Duodenal mucosa (tissue), 2 donors: ENCODE measurements at regions not wholly inside any gene's neighbourhood (a gene's known extent, or its start where the extent isn't known, plus 50 kb on each side); places are given as distances from the start of the nearest gene placed in this dataset.

Source experiments
- H3K27ac ChIP-seq: one replicate; pipeline ENCODE4 v1.7.0; 2013; ENCODE audit warnings: low read depth, low read length
- H3K27me3 ChIP-seq, 2 donors: one replicate each; pipeline ENCODE4 v1.7.0; 2013; ENCODE audit warnings: low read length in 2 of 2, control low read depth in 1 of 2; ENCODE audit not compliant: insufficient read depth in 2 of 2, control insufficient read depth in 1 of 2
- H3K36me3 ChIP-seq, 2 donors: one replicate each; pipeline ENCODE4 v1.7.0; 2013; ENCODE audit warnings: low read length in 2 of 2, control low read depth in 1 of 2; ENCODE audit not compliant: insufficient read depth in 2 of 2, control insufficient read depth in 1 of 2
- H3K4me1 ChIP-seq, 2 donors: one replicate each; pipeline ENCODE4 v1.7.0; 2013; ENCODE audit warnings: low read length in 2 of 2, control low read depth in 1 of 2; ENCODE audit not compliant: insufficient read depth in 2 of 2, control insufficient read depth in 1 of 2
- H3K4me3 ChIP-seq, 2 donors: one replicate each; pipeline ENCODE4 v1.7.0; 2013; ENCODE audit warnings: low read length in 2 of 2, low read depth in 1 of 2
- H3K9ac ChIP-seq, 2 donors: one replicate each; pipeline ENCODE4 v1.7.0; 2013; ENCODE audit warnings: low read length in 2 of 2, low read depth in 1 of 2
- H3K9me3 ChIP-seq, 2 donors: one replicate each; pipeline ENCODE4 v1.7.0; 2013; ENCODE audit warnings: low read length in 2 of 2, control low read depth in 1 of 2; ENCODE audit not compliant: control insufficient read depth in 1 of 2

DNA sequence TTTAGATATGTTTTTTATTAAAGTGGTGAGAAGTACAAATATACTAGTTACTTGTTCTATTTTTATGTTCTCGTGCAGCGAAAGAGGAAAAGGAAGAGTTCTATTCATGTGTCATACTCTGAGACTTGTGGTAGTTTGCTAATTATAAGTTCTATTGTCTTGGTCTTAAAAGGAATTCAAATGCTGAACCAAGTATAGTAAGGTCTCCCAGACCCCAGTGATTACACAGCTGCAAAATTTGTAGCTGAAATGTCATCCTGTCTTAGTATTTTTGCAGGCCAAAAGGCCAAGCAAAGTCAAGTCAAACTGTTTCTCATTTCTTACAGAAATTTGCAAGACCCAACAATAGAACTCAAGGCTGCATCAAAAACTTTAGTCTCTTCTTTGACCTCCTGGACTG, 268.7 kb downstream of the CHRM3 start:
- no peak overlapping the region for H3K9ac ChIP-seq
- H3K4me1 ChIP-seq: no peaks in the 10 kb centered on the region
- no peak overlapping the region for H3K27ac ChIP-seq
- no peaks in the 10 kb centered on the region for H3K36me3 ChIP-seq
- H3K27me3 ChIP-seq: no peaks in the 10 kb centered on the region
- H3K4me3 ChIP-seq: no peak overlapping the region
- no peaks in the 10 kb centered on the region for H3K9me3 ChIP-seq

DNA sequence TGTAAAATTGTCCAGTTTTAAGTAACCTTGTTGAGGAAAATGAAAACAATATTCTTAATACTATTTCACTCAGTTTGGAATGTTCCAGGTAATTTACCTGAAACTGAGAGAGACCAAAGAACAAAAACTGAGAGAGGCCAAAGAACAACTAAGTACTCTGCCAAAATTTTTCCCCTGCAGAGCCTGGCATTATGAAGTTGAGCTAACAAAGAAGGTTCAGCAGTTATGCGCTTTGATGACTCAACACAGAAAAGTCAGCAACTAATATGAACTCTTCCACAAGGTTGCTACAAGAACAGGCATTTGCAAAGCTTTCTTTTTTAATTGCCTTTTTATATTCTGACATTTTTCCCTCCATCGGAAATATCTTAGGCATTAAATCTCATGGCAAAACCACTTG, 270.9 kb downstream of the CHRM3 start:
- Histone ChIP-seq H3K36me3 (no peaks in the 10 kb centered on the region), H3K9ac (no peak overlapping the region), H3K27ac (no peak overlapping the region), H3K27me3 (no peaks in the 10 kb centered on the region), H3K9me3 (no peaks in the 10 kb centered on the region), H3K4me3 (no peak overlapping the region), H3K4me1 (no peaks in the 10 kb centered on the region)

DNA sequence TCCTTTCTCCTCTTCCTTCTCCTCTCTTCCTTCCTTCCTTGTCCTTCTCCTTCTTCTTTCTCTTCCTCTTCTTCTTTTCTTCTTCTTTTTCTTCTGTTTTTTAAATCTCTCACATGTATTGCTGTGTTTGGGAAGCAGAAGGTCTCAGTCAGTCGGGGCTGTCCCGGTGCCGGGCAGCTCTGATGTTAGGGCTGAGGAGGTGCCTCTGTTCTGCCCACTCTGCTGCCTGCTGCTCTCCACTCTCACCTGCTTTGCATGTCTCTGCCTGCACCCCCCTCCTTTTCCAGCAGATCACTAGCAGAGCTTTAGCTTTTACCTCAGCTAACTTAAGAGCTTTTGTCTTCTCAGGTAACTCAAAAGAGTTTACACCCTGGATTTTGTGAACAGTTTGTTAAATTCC, 276.6 kb downstream of the CHRM3 start:
- Histone ChIP-seq H3K9ac (no peak overlapping the region), H3K4me3 (no peak overlapping the region), H3K4me1 (no peaks in the 10 kb centered on the region), H3K36me3 (no peaks in the 10 kb centered on the region), H3K9me3 (no peaks in the 10 kb centered on the region), H3K27ac (no peak overlapping the region), H3K27me3 (no peaks in the 10 kb centered on the region)

DNA sequence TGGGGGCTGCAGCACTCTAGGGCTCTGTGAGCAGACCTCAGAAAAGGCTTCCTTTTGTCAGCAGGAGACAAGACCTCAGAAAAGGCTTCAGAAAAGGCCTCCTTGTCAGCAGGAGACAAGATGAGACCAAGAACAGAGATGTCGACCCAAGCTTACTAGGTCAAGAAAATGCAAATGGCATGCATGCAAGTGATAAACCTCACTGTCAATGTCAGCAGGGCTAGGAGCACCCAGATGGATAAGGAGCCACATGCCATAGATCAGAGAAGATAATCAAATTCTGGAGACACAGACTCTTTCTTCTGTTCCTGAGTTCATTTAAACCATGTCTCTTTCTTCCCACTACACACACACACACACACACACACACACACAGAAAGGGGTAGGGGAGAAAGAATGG, 285.9 kb downstream of the CHRM3 start:
- H3K36me3 ChIP-seq: no peaks in the 10 kb centered on the region
- no peaks in the 10 kb centered on the region for H3K27me3 ChIP-seq
- H3K27ac ChIP-seq: no peak overlapping the region
- no peak overlapping the region for H3K4me3 ChIP-seq
- H3K9me3 ChIP-seq: no peaks in the 10 kb centered on the region
- H3K9ac ChIP-seq: no peak overlapping the region
- H3K4me1 ChIP-seq: no peaks in the 10 kb centered on the region

DNA sequence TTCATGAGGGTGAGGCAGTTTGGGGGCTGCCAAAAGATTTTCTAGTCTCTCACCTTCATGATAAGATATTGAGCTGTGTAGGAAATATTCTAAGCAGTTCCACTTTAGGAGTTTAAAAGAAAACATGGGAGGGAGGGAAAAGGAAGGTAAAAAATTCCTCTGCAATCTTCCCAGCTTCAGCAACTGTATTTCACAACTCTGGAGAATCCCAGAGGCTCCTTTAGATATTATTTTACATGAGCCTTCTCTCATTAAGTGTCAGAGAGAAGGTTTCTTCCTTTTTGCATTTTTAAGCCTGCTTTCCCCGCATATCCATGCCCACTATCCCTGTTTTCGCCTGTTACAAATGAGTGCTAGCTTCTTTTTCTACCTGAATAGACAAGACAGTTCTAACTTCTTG, 289.4 kb downstream of the CHRM3 start:
- no peaks in the 10 kb centered on the region for H3K4me1 ChIP-seq
- no peak overlapping the region for H3K9ac ChIP-seq
- H3K4me3 ChIP-seq: no peak overlapping the region
- H3K9me3 ChIP-seq: no peaks in the 10 kb centered on the region
- no peaks in the 10 kb centered on the region for H3K36me3 ChIP-seq
- no peaks in the 10 kb centered on the region for H3K27me3 ChIP-seq
- no peak overlapping the region for H3K27ac ChIP-seq

DNA sequence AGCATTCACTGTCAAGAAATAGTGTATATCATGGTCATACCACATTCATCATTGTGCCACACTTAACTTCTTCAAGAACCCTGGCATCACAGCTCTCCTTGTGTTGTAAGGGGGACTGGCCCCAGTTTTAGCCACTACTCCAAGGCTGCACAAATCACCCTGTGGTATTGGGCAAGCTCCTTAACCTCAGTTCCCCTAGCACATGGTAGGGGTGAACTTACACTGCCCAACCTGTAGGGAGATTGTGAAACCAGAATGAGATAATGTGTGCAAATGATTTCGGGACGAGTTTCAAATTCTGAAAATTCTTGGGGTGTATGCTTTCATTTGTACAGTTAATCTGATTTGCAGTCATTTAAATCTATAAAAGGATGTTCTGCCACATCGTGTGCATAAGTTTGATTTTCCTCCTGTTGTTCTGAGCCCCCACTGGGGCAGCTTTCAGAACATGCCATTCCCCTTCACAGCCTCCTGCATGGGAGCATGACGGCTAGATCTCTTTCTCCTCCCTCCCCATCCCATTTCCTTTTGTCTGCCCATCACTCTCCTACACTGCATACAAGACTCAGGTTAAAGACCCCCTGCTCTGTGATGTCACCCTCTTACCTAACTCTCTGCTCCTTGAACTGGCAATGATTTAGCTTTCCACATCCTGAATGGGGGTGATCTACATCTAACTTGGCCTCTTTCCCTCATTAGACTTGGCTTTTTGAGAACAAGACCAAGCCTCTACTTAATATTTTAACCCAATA, 290.3 kb downstream of the CHRM3 start:
- H3K27me3 ChIP-seq: no peaks in the 10 kb centered on the region
- no peaks in the 10 kb centered on the region for H3K9me3 ChIP-seq
- no peak overlapping the region for H3K4me3 ChIP-seq
- H3K36me3 ChIP-seq: no peaks in the 10 kb centered on the region
- H3K9ac ChIP-seq: no peak overlapping the region
- no peaks in the 10 kb centered on the region for H3K4me1 ChIP-seq
- no peak overlapping the region for H3K27ac ChIP-seq

DNA sequence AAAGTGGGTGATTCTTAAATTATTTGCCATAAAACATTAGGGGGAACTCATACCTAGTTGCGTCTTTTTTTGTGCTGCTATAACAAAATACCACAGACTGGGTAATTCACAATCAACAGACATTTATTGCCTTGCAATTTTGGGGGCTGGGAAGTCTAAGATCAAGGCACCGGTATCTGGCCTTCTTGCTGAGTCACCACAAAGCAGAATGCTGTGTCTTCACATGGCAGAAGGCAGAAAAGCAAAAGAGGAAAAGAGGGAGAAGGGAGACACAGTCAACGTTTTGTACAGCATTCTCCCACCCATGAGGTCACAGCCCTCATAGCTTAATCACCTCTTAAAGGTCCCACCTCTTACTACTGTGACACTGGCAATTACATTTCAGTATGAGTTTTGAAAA, 291.0 kb downstream of the CHRM3 start:
- Histone ChIP-seq H3K4me1 (no peaks in the 10 kb centered on the region), H3K4me3 (no peak overlapping the region), H3K9me3 (no peaks in the 10 kb centered on the region), H3K27me3 (no peaks in the 10 kb centered on the region), H3K27ac (no peak overlapping the region), H3K9ac (no peak overlapping the region), H3K36me3 (no peaks in the 10 kb centered on the region)

DNA sequence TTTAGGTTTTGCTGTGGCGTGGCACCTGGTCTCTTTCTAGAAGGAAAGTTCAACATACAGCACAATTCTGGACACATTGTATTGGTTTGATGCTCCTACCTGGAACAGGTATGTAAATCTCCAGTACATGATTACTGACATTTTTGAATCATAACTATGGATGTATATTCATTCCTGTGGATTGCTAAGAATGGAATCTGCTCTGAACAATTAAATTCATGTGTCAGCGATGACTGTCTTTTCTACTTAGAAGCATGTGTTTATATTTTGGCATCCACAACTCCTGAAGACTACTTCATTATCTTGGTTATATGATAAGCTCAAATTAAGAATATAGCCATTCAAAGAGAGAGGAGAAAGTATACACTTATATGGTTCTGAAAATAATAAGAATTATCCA, 291.8 kb downstream of the CHRM3 start:
- Histone ChIP-seq H3K9ac (no peak overlapping the region), H3K36me3 (no peaks in the 10 kb centered on the region), H3K4me1 (no peaks in the 10 kb centered on the region), H3K27me3 (no peaks in the 10 kb centered on the region), H3K9me3 (no peaks in the 10 kb centered on the region), H3K4me3 (no peak overlapping the region), H3K27ac (no peak overlapping the region)

DNA sequence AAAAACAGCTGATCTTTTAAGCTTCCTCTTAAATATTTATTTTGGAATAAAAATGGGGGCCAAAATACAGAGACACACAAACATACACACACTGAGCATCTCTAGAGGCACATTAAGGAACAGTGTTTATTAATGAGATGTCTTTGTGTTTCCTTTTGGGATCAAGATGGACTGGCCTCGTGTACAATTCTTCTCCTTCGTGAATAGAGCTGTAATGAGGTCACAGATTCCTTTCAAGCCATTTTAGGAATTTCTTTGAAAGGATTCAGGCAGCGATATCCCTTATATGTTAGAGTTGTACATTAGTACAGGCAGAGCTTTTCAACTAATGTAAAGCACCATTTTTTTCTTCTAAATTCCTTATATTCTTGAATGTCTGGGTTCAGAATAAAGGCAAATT, 295.7 kb downstream of the CHRM3 start:
- Histone ChIP-seq H3K9ac (no peak overlapping the region), H3K4me1 (no peaks in the 10 kb centered on the region), H3K27ac (no peak overlapping the region), H3K9me3 (no peaks in the 10 kb centered on the region), H3K27me3 (no peaks in the 10 kb centered on the region), H3K4me3 (no peak overlapping the region), H3K36me3 (no peaks in the 10 kb centered on the region)

DNA sequence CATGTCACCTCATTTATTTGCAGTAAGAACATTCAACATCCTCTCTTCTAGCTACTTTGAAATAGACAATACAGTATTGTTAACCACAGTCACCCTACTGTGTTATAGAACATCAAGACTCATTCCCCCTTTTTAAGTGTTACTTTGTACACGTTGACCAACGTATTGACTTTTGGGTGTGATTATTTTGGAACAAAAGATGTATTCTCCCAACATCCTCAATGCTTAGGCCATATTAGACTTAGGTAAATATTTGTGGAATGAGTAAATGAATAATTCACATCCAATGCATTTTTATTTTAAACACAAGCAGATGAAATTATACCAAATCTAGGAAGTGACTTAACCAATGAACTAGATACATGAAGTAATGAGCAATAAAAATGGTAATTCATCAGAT, 296.6 kb downstream of the CHRM3 start:
- Histone ChIP-seq H3K9ac (no peak overlapping the region), H3K27ac (no peak overlapping the region), H3K27me3 (no peaks in the 10 kb centered on the region), H3K4me3 (no peak overlapping the region), H3K4me1 (no peaks in the 10 kb centered on the region), H3K9me3 (no peaks in the 10 kb centered on the region), H3K36me3 (no peaks in the 10 kb centered on the region)

DNA sequence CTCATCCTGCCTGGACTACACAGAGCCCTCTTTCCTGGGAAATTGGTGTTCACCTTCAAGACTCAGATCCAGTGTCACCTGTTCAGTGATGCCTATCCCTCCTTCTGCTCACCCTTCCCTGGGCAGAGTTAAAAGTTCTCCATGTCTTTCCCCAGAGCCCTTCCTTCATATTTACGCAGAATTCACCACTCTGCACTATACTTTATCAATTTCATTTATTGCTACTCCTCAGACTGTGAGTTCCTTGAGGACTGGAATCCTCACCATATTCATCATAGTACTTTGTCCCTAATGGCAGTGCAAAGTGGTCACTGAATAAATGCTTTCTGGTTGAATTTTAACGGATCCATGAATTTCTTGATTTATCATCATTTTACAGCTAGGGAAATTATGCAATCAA, 300.0 kb downstream of the CHRM3 start:
- no peak overlapping the region for H3K9ac ChIP-seq
- no peaks in the 10 kb centered on the region for H3K9me3 ChIP-seq
- H3K36me3 ChIP-seq: no peaks in the 10 kb centered on the region
- H3K27ac ChIP-seq: no peak overlapping the region
- H3K4me1 ChIP-seq: no peaks in the 10 kb centered on the region
- no peaks in the 10 kb centered on the region for H3K27me3 ChIP-seq
- no peak overlapping the region for H3K4me3 ChIP-seq
